IMR-90 (cell line): ENCODE measurements at regions not wholly inside any gene's neighbourhood (a gene's known extent, or its start where the extent isn't known, plus 50 kb on each side); places are given as distances from the start of the nearest gene placed in this dataset.

Source experiments
- ATAC-seq: fragments of 200-7000 bp; cut with Tn5 transposase; 2 replicates; pipeline ENCODE4 v1.9.1; 2020; ENCODE audit warnings: low read depth, mild to moderate bottlenecking, moderate library complexity
- BruUV-seq: library from RNA; stranded (reverse); fragments of 400-500 nt; replicated peaks from 2 replicates; lab custom pipeline; 2021; lab: Mats Ljungman, UMichigan
- CTCF ChIA-PET: fragments of 300-600 bp; formaldehyde crosslinking; extraction: SDS; loops from one replicate; lab custom pipeline; 2021; ENCODE audit warnings: antibody characterized with exemption; lab: Yijun Ruan, JAX
- POLR2A ChIA-PET: fragments of 300-600 bp; sonication (Branson Sonifier 250); formaldehyde crosslinking; loops from one replicate; lab custom pipeline; 2022; ENCODE audit warnings: antibody characterized with exemption; ENCODE audit not compliant: unreplicated experiment; lab: Charles Lee
- DNase-seq: peaks from one replicate; pipeline ENCODE4 v3.0.0; 2013
- H2AFZ ChIP-seq: replicated peaks from 2 replicates; pipeline ENCODE3; 2013; ENCODE audit warnings: low read length, mild to moderate bottlenecking; ENCODE audit not compliant: poor library complexity
- H2AK5ac ChIP-seq: 2 replicates; pipeline ENCODE4 v1.6.1; 2013; ENCODE audit warnings: low read depth, low read length, inconsistent platforms
- H2AK9ac ChIP-seq: replicated peaks from 2 replicates; pipeline ENCODE3; 2013; ENCODE audit warnings: mild to moderate bottlenecking, low read depth, low read length, moderate library complexity; ENCODE audit not compliant: poor library complexity
- H2BK120ac ChIP-seq: 2 replicates; pipeline ENCODE4 v1.6.1; 2013; ENCODE audit warnings: low read depth, low read length, inconsistent platforms
- H2BK15ac ChIP-seq: 3 replicates; pipeline ENCODE4 v1.6.1; 2013; ENCODE audit warnings: low read depth, low read length, inconsistent platforms
- H2BK20ac ChIP-seq: 2 replicates; pipeline ENCODE4 v1.6.1; 2013; ENCODE audit warnings: low read depth, mild to moderate bottlenecking, inconsistent platforms, low read length, moderate library complexity
- H2BK5ac ChIP-seq: 2 replicates; pipeline ENCODE4 v1.6.1; 2013; ENCODE audit warnings: mild to moderate bottlenecking, low read depth, low read length, inconsistent platforms; ENCODE audit not compliant: poor library complexity, severe bottlenecking
- H3K14ac ChIP-seq: replicated peaks from 2 replicates; pipeline ENCODE4 v1.6.1; 2013; ENCODE audit warnings: low read depth, low read length, inconsistent platforms
- H3K18ac ChIP-seq: 2 replicates; pipeline ENCODE4 v1.6.1; 2013; ENCODE audit warnings: low read depth, low read length, control low read depth
- H3K23ac ChIP-seq: 2 replicates; pipeline ENCODE4 v1.6.1; 2013; ENCODE audit warnings: low read depth, low read length, inconsistent platforms
- H3K27ac ChIP-seq: 2 replicates; pipeline ENCODE4 v1.5.1; 2013; ENCODE audit warnings: mild to moderate bottlenecking, control low read depth, low read length; ENCODE audit not compliant: insufficient read depth
- H3K27me3 ChIP-seq: 2 replicates; pipeline ENCODE4 v1.6.1; 2013; ENCODE audit warnings: low read length; ENCODE audit not compliant: control insufficient read depth, insufficient read depth
- H3K36me3 ChIP-seq: 2 replicates; pipeline ENCODE4 v1.6.1; 2013; ENCODE audit warnings: low read length, mixed read lengths; ENCODE audit not compliant: control insufficient read depth, insufficient read depth
- H3K4ac ChIP-seq: 2 replicates; pipeline ENCODE4 v1.6.1; 2013; ENCODE audit warnings: low read depth, low read length, inconsistent platforms
- H3K4me1 ChIP-seq: 2 replicates; pipeline ENCODE4 v1.6.1; 2013; ENCODE audit warnings: low read length, mixed read lengths; ENCODE audit not compliant: control insufficient read depth, insufficient read depth
- H3K4me2 ChIP-seq: 2 replicates; pipeline ENCODE4 v1.6.1; 2013; ENCODE audit warnings: low read depth, mild to moderate bottlenecking, control low read depth, low read length, moderate library complexity
- H3K4me3 ChIP-seq: 2 replicates; pipeline ENCODE4 v1.5.1; 2013; ENCODE audit warnings: low read depth, mild to moderate bottlenecking, control low read depth, low read length, moderate library complexity; ENCODE audit not compliant: insufficient read depth
- H3K56ac ChIP-seq: 2 replicates; pipeline ENCODE4 v1.6.1; 2013; ENCODE audit warnings: low read length, inconsistent platforms; ENCODE audit not compliant: insufficient read depth; ENCODE audit errors: extremely low read depth
- H3K79me1 ChIP-seq, 2 experiments: 2 replicates each; pipeline ENCODE4 v1.6.1; 2013; ENCODE audit warnings: low read length in 2 of 2, inconsistent platforms in 1 of 2, low read depth in 1 of 2
- H3K9ac ChIP-seq: 2 replicates; pipeline ENCODE4 v1.6.1; 2013; ENCODE audit warnings: low read depth, low read length, control low read depth
- H3K9me1 ChIP-seq: 2 replicates; pipeline ENCODE4 v1.6.1; 2013; ENCODE audit warnings: low read length, inconsistent platforms; ENCODE audit not compliant: insufficient read depth
- H3K9me3 ChIP-seq: 2 replicates; pipeline ENCODE4 v1.6.1; 2013; ENCODE audit warnings: low read length; ENCODE audit not compliant: control insufficient read depth, insufficient read depth
- H4K20me1 ChIP-seq: 2 replicates; pipeline ENCODE4 v1.6.1; 2013; ENCODE audit warnings: low read length, inconsistent platforms; ENCODE audit not compliant: insufficient read depth
- H4K5ac ChIP-seq: 2 replicates; pipeline ENCODE4 v1.6.1; 2013; ENCODE audit warnings: mild to moderate bottlenecking, low read depth, low read length, control low read depth
- H4K8ac ChIP-seq, 2 experiments: 2 replicates each; pipeline ENCODE4 v1.6.1; 2013; ENCODE audit warnings: low read depth in 2 of 2, low read length in 2 of 2, control low read depth in 1 of 2, inconsistent platforms in 1 of 2
- H4K91ac ChIP-seq: 2 replicates; pipeline ENCODE4 v1.6.1; 2013; ENCODE audit warnings: low read depth, low read length, inconsistent platforms; ENCODE audit not compliant: insufficient read depth
- BHLHE40 ChIP-seq: fragments of 150-350 bp; IDR thresholded peaks from 2 replicates; pipeline ENCODE4 v1.6.1; 2016; ENCODE audit warnings: mild to moderate bottlenecking, low read depth, low read length
- CEBPB ChIP-seq: IDR thresholded peaks from 2 replicates; pipeline ENCODE4 v1.6.1; 2012; ENCODE audit warnings: low read depth, low read length, improper control_type of control experiment
- CHD1 ChIP-seq: IDR thresholded peaks from 2 replicates; pipeline ENCODE4 v1.6.1; 2012; ENCODE audit warnings: low read depth, low read length, improper control_type of control experiment
- CTCF ChIP-seq: conservative IDR thresholded peaks from 2 replicates; pipeline ENCODE4 v1.5.1; 2012; ENCODE audit warnings: mild to moderate bottlenecking, low read depth, low read length, improper control_type of control experiment
- ELK1 ChIP-seq: fragments of 150-350 bp; IDR thresholded peaks from 2 replicates; pipeline ENCODE4 v1.6.1; 2016; ENCODE audit warnings: low read depth, mild to moderate bottlenecking, low read length, moderate library complexity, borderline replicate concordance
- FOS ChIP-seq: fragments of 150-350 bp; IDR thresholded peaks from 2 replicates; pipeline ENCODE4 v1.6.1; 2016; ENCODE audit warnings: low read depth, low read length
- MAFK ChIP-seq: IDR thresholded peaks from 2 replicates; pipeline ENCODE4 v1.6.1; 2012; ENCODE audit warnings: low read depth, low read length, improper control_type of control experiment
- MAZ ChIP-seq: IDR thresholded peaks from 2 replicates; pipeline ENCODE4 v1.6.1; 2012; ENCODE audit warnings: low read depth, mild to moderate bottlenecking, low read length, improper control_type of control experiment, moderate library complexity, borderline replicate concordance
- MXI1 ChIP-seq: IDR thresholded peaks from 2 replicates; pipeline ENCODE4 v1.6.1; 2012; ENCODE audit warnings: low read depth, mild to moderate bottlenecking, low read length, moderate library complexity, borderline replicate concordance
- NFE2L2 ChIP-seq: fragments of 150-350 bp; IDR thresholded peaks from 2 replicates; pipeline ENCODE4 v1.6.1; 2016; ENCODE audit warnings: low read depth, mild to moderate bottlenecking, low read length
- POLR2A ChIP-seq: IDR thresholded peaks from 2 replicates; pipeline ENCODE4 v1.6.1; 2012; ENCODE audit warnings: mild to moderate bottlenecking, low read depth, low read length
- RAD21 ChIP-seq: IDR thresholded peaks from 2 replicates; pipeline ENCODE4 v1.6.1; 2012; ENCODE audit warnings: low read length, improper control_type of control experiment
- RCOR1 ChIP-seq: IDR thresholded peaks from 2 replicates; pipeline ENCODE4 v1.6.1; 2012; ENCODE audit warnings: mild to moderate bottlenecking, low read length, improper control_type of control experiment; ENCODE audit not compliant: insufficient replicate concordance
- RFX5 ChIP-seq: IDR thresholded peaks from 2 replicates; pipeline ENCODE4 v1.8.0; 2012; ENCODE audit warnings: low read depth, mild to moderate bottlenecking, low read length, moderate library complexity
- SMC3 ChIP-seq: fragments of 150-350 bp; IDR thresholded peaks from 2 replicates; pipeline ENCODE4 v1.6.1; 2016; ENCODE audit warnings: low read depth, mild to moderate bottlenecking, antibody characterized with exemption, low read length, moderate library complexity
- dilution Hi-C: fragments of 300-500 bp; cut with HindIII; formaldehyde crosslinking; loops from one replicate; pipeline ENCODE4 v1.14.3; 2018; ENCODE audit warnings: low sequenced_read_pairs; ENCODE audit not compliant: unreplicated experiment
- in situ Hi-C: fragments of 300-500 bp; cut with MboI; formaldehyde crosslinking; loops from 3 replicates; pipeline ENCODE4 v1.14.3; 2019; ENCODE audit warnings: low sequenced_read_pairs, inconsistent platforms, mixed read lengths
- intact Hi-C: fragments of 100-400 bp; cut with micrococcal nuclease; formaldehyde crosslinking; loops from 2 replicates; pipeline ENCODE4 v1.10.0; 2022
- TF ChIP-seq, protein P1 (sequence below): fragments of 150-350 bp; IDR thresholded peaks from 2 replicates; pipeline ENCODE4 v1.6.1; 2017; ENCODE audit warnings: mild to moderate bottlenecking, antibody characterized with exemption, low read length, low read depth

DNA sequence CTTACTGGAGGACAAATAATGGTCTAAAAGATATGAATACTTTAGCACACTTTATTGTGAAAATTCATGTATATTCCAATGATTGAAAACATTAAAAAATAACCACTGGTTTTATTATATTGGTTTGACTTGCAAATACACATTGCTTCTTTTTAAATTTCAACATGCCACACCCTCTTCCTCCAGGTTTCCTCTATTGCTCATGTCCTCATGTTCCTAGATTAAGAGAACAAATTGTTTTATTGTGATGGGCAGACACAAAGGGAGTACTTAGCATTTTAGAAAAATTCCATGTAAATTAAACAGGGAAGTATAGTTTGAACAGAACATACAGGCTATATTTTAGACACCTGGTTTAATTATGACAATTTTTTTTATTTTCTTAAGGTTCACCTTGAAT is 230.6 kb upstream of the GPRIN3 start:
- Histone ChIP-seq H3K9ac (no peak overlapping the region), H3K36me3 (no peaks in the 10 kb centered on the region), H3K18ac (no peak overlapping the region; the same call in 1 of the 2 replicates), H3K23ac (no peak overlapping the region), H3K4me3 (no peak overlapping the region), H2AK5ac (no peak overlapping the region), H2BK5ac (no peak overlapping the region), H3K56ac (no peak overlapping the region), H2BK120ac (no peak overlapping the region), H3K27ac (no peak overlapping the region), H2BK15ac (no peak overlapping the region), H3K9me3 (no peaks in the 10 kb centered on the region), H3K27me3 (no peaks in the 10 kb centered on the region), H2BK20ac (no peak overlapping the region), H4K8ac (no peak overlapping the region), H3K4ac (no peak overlapping the region), H3K79me1 (no peaks in the 10 kb centered on the region), H3K14ac (no peak overlapping the region), H3K4me2 (no peak overlapping the region), H3K9me1 (no peaks in the 10 kb centered on the region), H4K91ac (no peak overlapping the region), H4K20me1 (no peaks in the 10 kb centered on the region), H3K4me1 (peaks cover 11% of the 10 kb centered on the region), H4K5ac (no peak overlapping the region), H2AFZ (no peak overlapping the region), H2AK9ac (no peak overlapping the region)
- POLR2A ChIA-PET, result no interaction called here
- CTCF ChIA-PET, result no interaction called here
- dilution Hi-C loops, result no loop called here
- TF ChIP-seq RCOR1 (no peak), NFE2L2 (no peak), ELK1 (no peak), BHLHE40 (no peak), RAD21 (no peak), CEBPB (no peak), MXI1 (no peak), FOS (no peak), MAFK (no peak), MAZ (no peak), RFX5 (no peak), CHD1 (no peak), POLR2A (no peak), CTCF (no peak), SMC3 (no peak)
- TF ChIP-seq, protein P1, sequence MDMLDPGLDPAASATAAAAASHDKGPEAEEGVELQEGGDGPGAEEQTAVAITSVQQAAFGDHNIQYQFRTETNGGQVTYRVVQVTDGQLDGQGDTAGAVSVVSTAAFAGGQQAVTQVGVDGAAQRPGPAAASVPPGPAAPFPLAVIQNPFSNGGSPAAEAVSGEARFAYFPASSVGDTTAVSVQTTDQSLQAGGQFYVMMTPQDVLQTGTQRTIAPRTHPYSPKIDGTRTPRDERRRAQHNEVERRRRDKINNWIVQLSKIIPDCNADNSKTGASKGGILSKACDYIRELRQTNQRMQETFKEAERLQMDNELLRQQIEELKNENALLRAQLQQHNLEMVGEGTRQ, result no peak
- intact Hi-C loops, result no loop called here
- BruUV-seq, result no TSS peak
- DNase-seq (no peak), ATAC-seq (no peak)
- in situ Hi-C loops, result no loop called here
